DOHH2 (cell line): ENCODE measurements at regions not wholly inside any gene's neighbourhood (a gene's known extent, or its start where the extent isn't known, plus 50 kb on each side); places are given as distances from the start of the nearest gene placed in this dataset.

Experiments
- EZH2phosphoT487 ChIP-seq: fragments of 200-600 bp; sonication (generic); IDR thresholded peaks from 2 replicates; pipeline ENCODE4 v1.6.1; 2017; ENCODE audit warnings: borderline replicate concordance, mild to moderate bottlenecking, antibody characterized with exemption, low read length, moderate library complexity, mixed read lengths
- TF ChIP-seq, protein P1 (sequence below): fragments of 200-600 bp; sonication (generic); IDR thresholded peaks from one replicate; pipeline ENCODE4 v1.5.1; 2014; ENCODE audit warnings: antibody characterized with exemption, mild to moderate bottlenecking, low read depth, low read length; ENCODE audit not compliant: poor library complexity, severe bottlenecking

DNA sequence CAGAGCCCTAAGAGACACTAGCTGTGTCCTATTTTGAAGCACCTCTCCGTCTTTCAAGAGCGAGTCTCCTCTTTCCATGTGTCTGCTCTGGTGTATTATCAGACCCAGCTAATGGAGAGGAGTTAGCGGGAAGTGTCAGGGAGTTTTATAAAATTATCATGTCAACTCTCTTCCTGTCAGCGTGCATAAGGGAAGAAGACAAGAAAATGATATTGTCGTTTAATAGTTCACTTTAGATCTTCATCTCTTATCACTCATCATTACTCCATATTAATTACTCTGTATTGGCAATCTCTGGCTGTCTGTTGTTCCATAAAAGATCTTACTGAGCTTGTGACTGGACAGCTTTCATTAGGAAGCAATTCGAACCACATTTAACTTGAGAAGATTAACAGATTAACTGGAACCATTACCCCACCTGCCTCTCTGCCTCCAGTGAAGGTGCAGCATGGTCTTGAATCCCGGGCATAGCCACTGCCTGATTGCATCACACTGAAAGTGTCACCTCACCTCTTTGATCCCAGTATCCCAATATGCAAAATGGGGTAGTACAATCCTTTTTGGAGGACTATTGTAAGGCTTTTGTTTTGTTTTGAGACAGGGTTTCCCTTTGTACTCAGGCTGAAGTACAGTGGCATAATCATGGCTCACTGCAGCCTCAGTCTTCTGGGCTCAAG is 121.1 kb downstream of the TMEM114 start:
- TF ChIP-seq, protein P1, sequence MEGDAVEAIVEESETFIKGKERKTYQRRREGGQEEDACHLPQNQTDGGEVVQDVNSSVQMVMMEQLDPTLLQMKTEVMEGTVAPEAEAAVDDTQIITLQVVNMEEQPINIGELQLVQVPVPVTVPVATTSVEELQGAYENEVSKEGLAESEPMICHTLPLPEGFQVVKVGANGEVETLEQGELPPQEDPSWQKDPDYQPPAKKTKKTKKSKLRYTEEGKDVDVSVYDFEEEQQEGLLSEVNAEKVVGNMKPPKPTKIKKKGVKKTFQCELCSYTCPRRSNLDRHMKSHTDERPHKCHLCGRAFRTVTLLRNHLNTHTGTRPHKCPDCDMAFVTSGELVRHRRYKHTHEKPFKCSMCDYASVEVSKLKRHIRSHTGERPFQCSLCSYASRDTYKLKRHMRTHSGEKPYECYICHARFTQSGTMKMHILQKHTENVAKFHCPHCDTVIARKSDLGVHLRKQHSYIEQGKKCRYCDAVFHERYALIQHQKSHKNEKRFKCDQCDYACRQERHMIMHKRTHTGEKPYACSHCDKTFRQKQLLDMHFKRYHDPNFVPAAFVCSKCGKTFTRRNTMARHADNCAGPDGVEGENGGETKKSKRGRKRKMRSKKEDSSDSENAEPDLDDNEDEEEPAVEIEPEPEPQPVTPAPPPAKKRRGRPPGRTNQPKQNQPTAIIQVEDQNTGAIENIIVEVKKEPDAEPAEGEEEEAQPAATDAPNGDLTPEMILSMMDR: no peak
- TF ChIP-seq EZH2phosphoT487: no peak
